CD14-positive monocyte (primary cell): ENCODE measurements at regions not wholly inside any gene's neighbourhood (a gene's known extent, or its start where the extent isn't known, plus 50 kb on each side); places are given as distances from the start of the nearest gene placed in this dataset.

Source experiments
- DNase-seq, 3 donors: peaks; one replicate each; pipeline ENCODE4 v3.0.0-alpha.2; 2011 to 2022
- H2AFZ ChIP-seq: 2 replicates; pipeline ENCODE4 v1.6.0; 2012; ENCODE audit warnings: mild to moderate bottlenecking, low read depth, low read length, inconsistent platforms; ENCODE audit not compliant: insufficient read depth, poor library complexity, severe bottlenecking
- H3K27ac ChIP-seq, 2 donors: 1 replicate in 1 of 2; 2 replicates in 1 of 2; pipeline ENCODE4 v1.5.1; 2012 to 2013; ENCODE audit warnings: low read length in 2 of 2, control low read depth in 1 of 2, inconsistent platforms in 1 of 2, low read depth in 1 of 2, mild to moderate bottlenecking in 1 of 2
- H3K27me3 ChIP-seq, 2 donors: one replicate each; pipeline versions ENCODE4 v1.6.0 to v1.6.1; 2011 to 2013; ENCODE audit warnings: low read length in 2 of 2; ENCODE audit not compliant: control insufficient read depth in 2 of 2, insufficient read depth in 2 of 2
- H3K36me3 ChIP-seq, 2 donors: replicated peaks in 1 of 2; 1 replicate in 1 of 2; 2 replicates in 1 of 2; pipeline versions ENCODE4 v1.5.1 to v1.6.1; 2012 to 2013; ENCODE audit warnings: low read length in 2 of 2, control low read depth in 1 of 2, inconsistent platforms in 1 of 2, mild to moderate bottlenecking in 1 of 2; ENCODE audit not compliant: insufficient read depth in 2 of 2, control insufficient read depth in 1 of 2
- H3K4me1 ChIP-seq, 2 donors: 1 replicate in 1 of 2; 2 replicates in 1 of 2; pipeline versions ENCODE4 v1.5.1 to v1.6.1; 2012 to 2013; ENCODE audit warnings: low read length in 2 of 2, control low read depth in 1 of 2, inconsistent platforms in 1 of 2, mild to moderate bottlenecking in 1 of 2, moderate library complexity in 1 of 2; ENCODE audit not compliant: insufficient read depth in 2 of 2, control insufficient read depth in 1 of 2
- H3K4me2 ChIP-seq: replicated peaks from 2 replicates; pipeline ENCODE3; 2012; ENCODE audit warnings: low read length, moderate library complexity, mild to moderate bottlenecking; ENCODE audit not compliant: poor library complexity, severe bottlenecking; ENCODE audit errors: extremely low read depth
- H3K4me3 ChIP-seq, 3 experiments: fragments of 200-600 bp in 1 of 3; sonication (generic) in 1 of 3; replicated peaks in 1 of 3; 1 replicate in 2 of 3; 2 replicates in 1 of 3; pipeline ENCODE4 v1.5.1; 2011 to 2013; ENCODE audit warnings: low read length in 3 of 3, mild to moderate bottlenecking in 3 of 3, control low read depth in 2 of 3, low read depth in 2 of 3, inconsistent platforms in 1 of 3, moderate library complexity in 1 of 3
- H3K79me2 ChIP-seq: 2 replicates; pipeline ENCODE4 v1.6.0; 2012; ENCODE audit warnings: mild to moderate bottlenecking, control low read depth, inconsistent platforms, low read length, moderate library complexity; ENCODE audit not compliant: insufficient read depth
- H3K9ac ChIP-seq: 2 replicates; pipeline ENCODE4 v1.6.0; 2017; ENCODE audit warnings: low read length, mild to moderate bottlenecking; ENCODE audit not compliant: insufficient read depth, poor library complexity, severe bottlenecking
- H3K9me3 ChIP-seq, 2 donors: replicated peaks in 1 of 2; 1 replicate in 1 of 2; 2 replicates in 1 of 2; pipeline versions ENCODE4 v1.5.1 to v1.6.1; 2012 to 2013; ENCODE audit warnings: low read length in 2 of 2, control low read depth in 1 of 2; ENCODE audit not compliant: control insufficient read depth in 1 of 2, insufficient read depth in 1 of 2
- H4K20me1 ChIP-seq: 2 replicates; pipeline ENCODE4 v1.6.0; 2012; ENCODE audit warnings: mild to moderate bottlenecking, low read length, control low read depth, moderate library complexity; ENCODE audit not compliant: insufficient read depth
- H3K27ac Mint-ChIP-seq, 7 donors: one replicate each; pipeline ENCODE4 v1.8.0; 2020; ENCODE audit warnings: mild to moderate bottlenecking in 7 of 7, mixed read lengths in 7 of 7, moderate library complexity in 6 of 7, inconsistent platforms in 2 of 7
- H3K27me3 Mint-ChIP-seq, 3 donors: one replicate each; pipeline ENCODE4 v1.8.0; 2021 to 2022; ENCODE audit warnings: low read depth in 3 of 3, mild to moderate bottlenecking in 3 of 3, mixed read lengths in 3 of 3, moderate library complexity in 3 of 3, inconsistent platforms in 1 of 3
- H3K36me3 Mint-ChIP-seq, 2 donors: one replicate each; pipeline ENCODE4 v1.8.0; 2020; ENCODE audit warnings: mixed read lengths in 2 of 2, inconsistent platforms in 1 of 2, mild to moderate bottlenecking in 1 of 2
- H3K4me1 Mint-ChIP-seq: one replicate; pipeline ENCODE4 v1.8.0; 2020; ENCODE audit warnings: mild to moderate bottlenecking, mixed read lengths
- H3K4me3 Mint-ChIP-seq, 2 donors: one replicate each; pipeline ENCODE4 v1.8.0; 2020; ENCODE audit warnings: mild to moderate bottlenecking in 2 of 2, mixed read lengths in 2 of 2, moderate library complexity in 1 of 2
- H3K9me3 Mint-ChIP-seq, 7 donors: one replicate each; pipeline ENCODE4 v1.8.0; 2020 to 2022; ENCODE audit warnings: mixed read lengths in 7 of 7, mild to moderate bottlenecking in 6 of 7, moderate library complexity in 6 of 7, inconsistent platforms in 2 of 7
- WGBS: methylation state at CpG from one replicate; pipeline ENCODE4 v1.1.5; 2013; ENCODE audit warnings: missing lambda C conversion rate; ENCODE audit not compliant: insufficient coverage; 5-methylcytosine and 5-hydroxymethylcytosine counted together
- intact Hi-C, 2 donors: fragments of 100-400 bp; cut with micrococcal nuclease; formaldehyde crosslinking; loops; one replicate each; pipeline versions ENCODE4 v1.15.0 to v1.15.1; 2023
- TF ChIP-seq, protein P1 (sequence below): fragments of 200-600 bp; IDR thresholded peaks from one replicate; pipeline ENCODE4 v1.8.0; 2022; ENCODE audit warnings: antibody characterized with exemption, mild to moderate bottlenecking

- Mint-ChIP-seq H3K27ac (no peak overlapping the region), H3K9me3 (peaks cover 0 to 6% (median 0%) of the 10 kb centered on the region in 7 donors), H3K4me3 (no peak overlapping the region), H3K4me1 (no peaks in the 10 kb centered on the region), H3K36me3 (no peaks in the 10 kb centered on the region), H3K27me3 (peaks cover 0 to 2% (median 0%) of the 10 kb centered on the region in 3 donors)
- Histone ChIP-seq H3K4me1 (no peaks in the 10 kb centered on the region), H3K9ac (no peak overlapping the region), H4K20me1 (no peaks in the 10 kb centered on the region), H3K4me3 (no peak overlapping the region), H2AFZ (no peak overlapping the region), H3K79me2 (no peaks in the 10 kb centered on the region), H3K9me3 (no peaks in the 10 kb centered on the region), H3K27ac (no peak overlapping the region), H3K27me3 (no peaks in the 10 kb centered on the region), H3K4me2 (no peak overlapping the region), H3K36me3 (no peaks in the 10 kb centered on the region)
- DNase-seq = no peak
- 95% methylated on average over 3 of the region's 5 CpGs for WGBS
- intact Hi-C loops = no loop called here
- TF ChIP-seq, protein P1, sequence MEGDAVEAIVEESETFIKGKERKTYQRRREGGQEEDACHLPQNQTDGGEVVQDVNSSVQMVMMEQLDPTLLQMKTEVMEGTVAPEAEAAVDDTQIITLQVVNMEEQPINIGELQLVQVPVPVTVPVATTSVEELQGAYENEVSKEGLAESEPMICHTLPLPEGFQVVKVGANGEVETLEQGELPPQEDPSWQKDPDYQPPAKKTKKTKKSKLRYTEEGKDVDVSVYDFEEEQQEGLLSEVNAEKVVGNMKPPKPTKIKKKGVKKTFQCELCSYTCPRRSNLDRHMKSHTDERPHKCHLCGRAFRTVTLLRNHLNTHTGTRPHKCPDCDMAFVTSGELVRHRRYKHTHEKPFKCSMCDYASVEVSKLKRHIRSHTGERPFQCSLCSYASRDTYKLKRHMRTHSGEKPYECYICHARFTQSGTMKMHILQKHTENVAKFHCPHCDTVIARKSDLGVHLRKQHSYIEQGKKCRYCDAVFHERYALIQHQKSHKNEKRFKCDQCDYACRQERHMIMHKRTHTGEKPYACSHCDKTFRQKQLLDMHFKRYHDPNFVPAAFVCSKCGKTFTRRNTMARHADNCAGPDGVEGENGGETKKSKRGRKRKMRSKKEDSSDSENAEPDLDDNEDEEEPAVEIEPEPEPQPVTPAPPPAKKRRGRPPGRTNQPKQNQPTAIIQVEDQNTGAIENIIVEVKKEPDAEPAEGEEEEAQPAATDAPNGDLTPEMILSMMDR = no peak
Measured at GRCh38 chr1:164921493-164921892, 362.5 kb downstream of the PBX1 start.

GRCh38 chr1:164918140-164918539, 359.2 kb downstream of the PBX1 start:
- H4K20me1 ChIP-seq = no peaks in the 10 kb centered on the region
- Mint-ChIP-seq H3K36me3 (no peaks in the 10 kb centered on the region), H3K4me3 (no peak overlapping the region), H3K9me3 (peaks cover 0 to 6% (median 0%) of the 10 kb centered on the region in 7 donors), H3K4me1 (no peaks in the 10 kb centered on the region), H3K27me3 (peaks cover 0 to 2% (median 1%) of the 10 kb centered on the region in 3 donors), H3K27ac (peak overlapping the region in 1 of 7 donors; percentile 27)
- TF ChIP-seq, protein P1 = no peak
- H3K27ac ChIP-seq = no peak overlapping the region
- no peaks in the 10 kb centered on the region for H3K27me3 ChIP-seq
- 100% methylated on average over 2 of the region's 2 CpGs for WGBS
- H3K9ac ChIP-seq = no peak overlapping the region
- H3K4me3 ChIP-seq = no peak overlapping the region
- H2AFZ ChIP-seq = no peak overlapping the region
- no peaks in the 10 kb centered on the region for H3K9me3 ChIP-seq
- H3K4me2 ChIP-seq = no peak overlapping the region
- no peaks in the 10 kb centered on the region for H3K79me2 ChIP-seq
- no peak for DNase-seq
- intact Hi-C loops = no loop called here
- no peaks in the 10 kb centered on the region for H3K36me3 ChIP-seq
- no peaks in the 10 kb centered on the region for H3K4me1 ChIP-seq
